CD4-positive, alpha-beta T cell treated with Interleukin-2 at 100 ng/mL for 4 hours (primary cell): ENCODE measurements at regions not wholly inside any gene's neighbourhood (a gene's known extent, or its start where the extent isn't known, plus 50 kb on each side); places are given as distances from the start of the nearest gene placed in this dataset.
"Not testable (repeated sequence)": the region's sequence is repeated elsewhere in the genome, so short reads cannot be mapped to it uniquely, and the experiment has no call there.

Source experiments
- DNase-seq: peaks from one replicate; pipeline ENCODE4 v3.0.0-alpha.2; 2020; ENCODE audit warnings: low spot score

DNA sequence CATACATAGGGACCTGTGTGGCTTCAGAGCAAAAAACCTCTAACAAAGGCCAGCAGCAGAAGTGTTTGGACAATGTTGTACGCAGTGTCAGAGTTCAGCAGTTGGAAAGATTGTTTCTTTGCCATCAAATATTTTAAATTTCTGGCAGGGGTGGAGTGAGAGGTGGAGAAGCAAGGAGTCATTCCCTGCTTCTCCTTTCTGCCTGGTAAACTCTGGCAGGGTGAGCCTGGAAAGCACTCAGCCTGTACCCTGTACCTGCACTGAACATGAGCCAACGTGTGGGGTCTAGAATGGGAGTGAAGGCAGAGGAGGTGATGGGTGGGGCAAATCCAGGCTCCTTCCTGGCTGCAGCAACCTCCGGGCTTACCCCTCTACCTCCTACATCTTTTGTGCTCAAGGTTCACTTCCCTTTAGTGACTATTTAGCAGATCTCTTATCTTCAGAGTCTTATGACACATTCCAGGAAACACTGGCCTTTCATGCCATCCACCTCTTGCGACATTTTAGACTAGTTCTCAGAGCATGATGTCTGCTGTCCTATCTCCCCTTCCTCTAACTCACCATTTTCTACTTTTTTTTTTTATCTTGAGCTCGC is 445.0 kb upstream of the PIK3R1 start:
- no peak for DNase-seq

DNA sequence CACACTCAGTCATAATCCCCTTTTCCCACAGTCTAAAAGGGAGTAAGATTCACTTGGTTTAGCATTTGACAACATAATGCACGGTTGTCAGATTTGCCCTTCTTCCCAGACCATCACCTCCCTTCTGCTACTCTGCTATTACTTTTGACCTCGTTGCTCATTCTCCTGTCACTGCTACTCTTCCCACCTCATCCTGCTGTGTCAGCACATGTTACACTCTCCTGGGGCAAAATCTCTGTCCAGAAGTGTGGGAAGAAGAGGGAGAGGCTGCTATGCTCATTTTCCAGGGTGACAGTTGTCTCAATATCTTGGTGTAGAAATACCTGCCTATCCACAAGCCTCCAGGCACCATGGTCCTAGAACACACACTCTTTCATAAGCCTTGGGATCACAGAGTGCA is 449.9 kb upstream of the PIK3R1 start:
- no peak for DNase-seq

DNA sequence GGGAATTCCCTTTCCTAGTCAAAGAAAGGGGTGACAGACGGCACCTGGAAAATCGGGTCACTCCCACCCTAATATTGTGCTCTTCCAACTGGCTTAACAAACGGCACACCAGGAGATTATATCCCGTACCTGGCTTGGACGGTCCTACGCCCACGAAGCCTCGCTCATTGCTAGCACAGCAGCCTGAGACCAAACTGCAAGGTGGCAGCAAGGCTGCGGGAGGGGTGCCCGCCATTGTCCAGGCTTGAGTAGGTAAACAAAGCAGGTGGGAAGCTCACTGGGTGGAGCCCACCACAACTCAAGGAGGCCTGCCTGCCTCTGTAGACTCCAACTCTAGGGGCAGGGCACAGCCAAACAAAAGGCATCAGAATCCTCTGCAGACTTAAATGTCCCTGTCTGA is 457.8 kb upstream of the PIK3R1 start:
- DNase-seq = not testable (repeated sequence)

DNA sequence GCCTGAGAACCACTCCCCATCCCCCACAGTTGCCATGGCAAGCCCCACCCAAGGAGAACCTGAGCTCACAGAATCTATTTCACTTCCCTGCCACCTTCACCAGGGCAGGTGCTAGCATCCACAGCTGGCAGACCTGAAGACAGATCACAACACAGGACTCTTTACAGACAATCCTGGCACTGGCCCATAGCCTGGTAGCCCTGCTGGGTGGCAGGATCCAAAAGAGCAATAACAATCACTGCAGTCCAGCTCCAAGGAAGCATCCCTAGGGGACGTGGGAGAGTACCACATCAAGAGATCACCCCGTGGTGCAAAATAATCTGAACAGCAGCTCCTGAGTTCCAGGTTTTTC is 463.2 kb upstream of the PIK3R1 start:
- DNase-seq = no peak

DNA sequence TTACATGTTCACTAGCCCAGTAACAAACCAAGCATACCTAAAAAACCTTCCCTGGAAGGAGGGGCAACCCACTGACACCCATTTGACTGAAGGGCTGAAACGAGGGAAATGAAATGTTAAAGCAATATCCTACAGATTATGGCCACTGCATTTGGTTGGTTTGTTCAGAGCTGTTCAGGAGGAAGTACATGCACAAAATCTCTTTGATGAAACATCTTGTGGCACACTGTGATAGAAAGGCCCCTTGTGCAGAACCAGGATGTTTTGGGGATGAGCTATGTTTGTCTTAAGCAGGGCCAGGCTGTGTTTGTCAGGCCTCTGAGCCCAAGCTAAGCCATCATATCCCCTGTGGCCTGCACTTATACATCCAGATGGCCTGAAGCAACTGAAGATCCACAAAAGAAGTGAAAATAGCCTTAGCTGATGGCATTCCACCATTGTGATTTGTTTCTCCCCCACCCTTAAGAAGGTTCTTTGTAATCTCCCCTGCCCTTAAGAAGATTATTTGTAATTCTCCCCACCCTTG is 467.3 kb upstream of the PIK3R1 start:
- no peak for DNase-seq

DNA sequence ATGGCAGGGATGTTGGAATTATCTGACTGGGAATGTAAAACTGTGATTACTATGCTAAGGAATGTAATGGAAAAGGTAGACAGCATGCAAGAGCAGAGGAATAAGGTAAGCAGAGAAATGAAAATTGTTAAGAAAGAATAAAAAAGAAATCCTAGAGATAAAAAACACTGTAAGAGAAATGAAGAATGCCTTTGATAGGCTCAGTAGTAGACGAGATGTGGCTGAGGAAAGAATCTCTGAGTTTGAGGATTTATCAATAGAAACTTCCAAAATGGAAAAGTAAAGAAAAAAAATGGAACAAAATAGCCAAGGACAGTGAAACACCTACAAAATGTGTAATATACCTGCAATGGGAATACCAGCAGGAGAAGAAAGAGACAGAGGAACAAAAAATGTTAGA is 468.5 kb upstream of the PIK3R1 start:
- no peak for DNase-seq

DNA sequence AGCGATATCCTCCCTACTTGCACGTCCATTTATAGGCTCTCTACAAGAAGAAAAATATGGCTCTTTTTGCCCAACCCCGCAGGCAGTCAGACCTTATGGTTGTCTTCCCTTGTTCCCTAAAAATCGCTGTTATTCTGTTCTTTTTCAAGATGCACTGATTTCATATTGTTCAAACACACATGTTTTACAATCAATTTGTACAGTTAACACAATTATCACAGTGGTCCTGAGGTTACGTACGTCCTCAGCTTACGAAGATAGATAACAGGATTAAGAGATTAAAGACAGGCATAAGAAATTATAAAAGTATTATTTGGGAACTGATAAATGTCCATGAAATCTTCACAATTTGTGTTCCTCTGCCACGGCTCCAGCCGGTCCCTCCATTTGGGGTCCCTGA is 468.9 kb upstream of the PIK3R1 start:
- not testable (repeated sequence) for DNase-seq

DNA sequence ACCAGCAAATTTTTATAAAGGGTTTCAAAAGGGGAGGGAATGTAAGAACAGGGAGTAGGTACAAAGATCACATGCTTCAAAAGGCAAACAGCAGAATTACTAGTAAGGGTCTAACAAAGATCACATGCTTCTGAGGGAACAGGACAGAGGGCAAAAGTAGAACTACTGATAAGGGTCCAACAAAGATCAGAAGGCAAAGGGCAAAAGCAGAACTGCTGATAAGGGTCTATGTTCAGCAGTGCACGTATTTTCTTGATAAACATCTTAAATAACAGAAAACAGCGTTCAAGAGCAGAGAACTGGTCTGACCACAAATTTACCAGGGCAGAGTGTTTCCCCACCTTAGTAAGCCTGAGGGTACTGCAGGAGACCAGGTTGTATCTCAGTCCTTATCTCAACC is 469.5 kb upstream of the PIK3R1 start:
- no peak for DNase-seq

DNA sequence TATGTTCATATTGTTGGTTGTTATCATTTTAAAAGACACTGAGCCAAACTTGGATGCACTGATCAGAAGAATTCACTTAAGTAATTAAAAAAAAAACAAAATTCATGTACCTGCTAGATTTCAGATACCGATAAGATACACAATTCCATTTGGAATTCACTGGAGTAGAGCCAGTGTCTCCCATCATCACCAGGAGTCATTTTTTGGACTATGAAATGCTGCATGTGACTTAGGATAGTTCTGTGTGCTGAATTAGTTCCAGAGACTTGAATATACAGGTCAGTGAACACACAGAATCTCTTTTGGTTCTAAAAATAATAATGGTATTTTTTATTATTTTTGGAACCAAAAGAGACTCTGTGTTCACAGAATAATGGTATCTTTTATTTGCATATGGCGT is 482.6 kb upstream of the PIK3R1 start:
- no peak for DNase-seq

DNA sequence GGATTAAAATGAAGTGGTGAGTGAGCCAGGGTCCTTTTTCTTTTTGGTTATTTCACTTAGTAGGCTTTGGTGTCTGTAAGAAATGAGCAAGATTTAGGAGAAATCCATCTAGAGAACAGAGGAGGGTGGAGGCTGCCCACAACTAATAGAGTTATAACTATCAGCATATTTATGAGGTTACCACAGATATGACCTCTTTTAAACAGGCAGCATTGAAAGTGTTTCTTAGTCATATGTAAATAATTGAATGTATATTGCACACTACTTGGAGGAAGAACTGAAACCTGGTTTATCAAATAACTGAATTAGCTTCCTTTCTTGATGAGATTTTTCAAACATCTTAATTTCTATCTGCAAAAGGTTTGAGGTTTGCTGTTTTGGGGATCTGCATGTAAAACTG is 483.1 kb upstream of the PIK3R1 start:
- no peak for DNase-seq

DNA sequence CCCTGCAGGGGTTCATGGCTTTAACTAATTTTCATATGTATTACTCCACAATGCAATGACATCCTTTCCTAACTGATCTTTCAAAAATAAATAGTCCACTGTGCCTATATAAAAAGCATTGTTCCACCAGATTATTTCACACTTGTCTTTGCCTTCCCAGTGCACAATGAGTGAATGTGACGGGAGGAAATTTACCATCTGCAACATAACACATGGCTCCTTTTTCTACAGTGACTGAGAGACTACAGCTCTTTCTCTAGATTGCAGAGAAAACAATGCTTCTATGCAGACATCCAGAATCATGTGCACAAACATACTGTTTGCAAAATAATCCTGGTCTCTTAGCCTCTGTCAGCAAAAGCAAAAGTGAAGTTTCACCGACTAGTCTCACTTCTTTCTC is 483.7 kb upstream of the PIK3R1 start:
- DNase-seq = no peak

DNA sequence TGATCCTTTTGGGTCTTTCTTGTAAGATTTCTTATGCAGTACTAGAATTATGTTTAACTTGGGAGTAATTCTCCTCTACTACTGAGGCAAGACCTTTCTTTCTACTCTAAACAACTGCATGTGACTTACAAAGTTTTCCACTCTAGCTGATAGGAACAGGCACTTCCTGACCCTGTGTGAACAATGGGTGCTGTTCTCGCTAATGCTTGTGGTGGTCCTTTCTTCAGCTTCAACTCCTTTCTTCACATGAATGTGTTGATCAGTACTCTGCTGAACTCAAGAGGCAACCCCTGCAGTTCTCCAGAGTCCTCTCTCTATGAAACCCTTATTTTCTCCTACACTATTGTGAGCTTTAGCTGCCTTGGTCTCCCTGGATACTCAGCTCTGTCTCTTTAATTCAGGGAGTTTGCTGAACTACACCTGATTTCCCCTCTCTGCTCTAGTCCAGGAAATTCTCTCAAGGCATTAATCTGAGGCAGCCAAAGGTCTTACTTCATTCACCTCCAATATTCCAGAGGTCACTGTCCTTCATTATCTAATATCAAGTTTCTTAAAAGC is 484.6 kb upstream of the PIK3R1 start:
- no peak for DNase-seq

DNA sequence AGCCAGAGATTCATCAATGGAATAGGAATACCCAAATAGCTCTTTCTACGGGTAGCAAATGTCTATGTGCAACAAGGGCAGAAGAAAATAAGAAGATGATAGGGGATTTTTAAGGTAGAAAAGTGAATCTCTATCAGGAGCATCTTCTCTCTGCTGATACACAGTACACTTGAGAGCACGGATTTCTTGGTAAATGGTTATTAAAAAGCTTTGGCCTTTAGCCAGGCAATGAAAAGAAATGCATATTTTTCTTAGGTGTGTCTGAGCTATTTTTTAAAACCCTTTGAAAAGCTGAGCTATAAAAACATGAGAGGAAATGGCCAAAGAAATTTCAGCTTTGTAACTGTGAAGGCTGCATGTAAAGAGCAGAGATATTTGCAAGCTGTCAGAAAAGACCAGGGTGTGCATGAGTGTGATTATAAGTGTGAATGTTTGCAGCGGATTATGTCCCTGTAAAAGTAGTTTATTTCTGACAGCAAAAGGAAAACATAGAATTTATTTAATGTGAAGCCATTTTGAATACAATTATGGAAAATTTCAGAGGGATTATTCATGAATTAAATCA is 487.1 kb upstream of the PIK3R1 start:
- no peak for DNase-seq

DNA sequence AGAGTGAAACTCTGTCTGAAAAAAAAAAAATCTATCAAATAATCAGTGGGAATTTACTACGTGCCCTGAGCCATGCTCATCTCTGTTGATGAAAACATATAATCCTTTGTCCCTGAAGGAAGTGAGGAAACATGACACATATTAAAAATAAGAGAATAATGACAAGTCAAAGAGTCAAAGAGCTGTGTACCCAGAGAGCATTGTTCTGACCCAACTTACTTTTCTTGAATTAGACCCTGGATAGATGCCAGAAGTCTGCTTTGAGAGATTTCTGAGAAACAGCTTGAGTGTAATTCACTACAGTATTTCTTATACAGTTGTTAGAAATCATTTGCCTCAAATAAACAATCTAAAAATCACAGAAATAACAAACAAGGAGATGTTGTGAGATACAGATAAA is 490.0 kb upstream of the PIK3R1 start:
- DNase-seq = no peak

DNA sequence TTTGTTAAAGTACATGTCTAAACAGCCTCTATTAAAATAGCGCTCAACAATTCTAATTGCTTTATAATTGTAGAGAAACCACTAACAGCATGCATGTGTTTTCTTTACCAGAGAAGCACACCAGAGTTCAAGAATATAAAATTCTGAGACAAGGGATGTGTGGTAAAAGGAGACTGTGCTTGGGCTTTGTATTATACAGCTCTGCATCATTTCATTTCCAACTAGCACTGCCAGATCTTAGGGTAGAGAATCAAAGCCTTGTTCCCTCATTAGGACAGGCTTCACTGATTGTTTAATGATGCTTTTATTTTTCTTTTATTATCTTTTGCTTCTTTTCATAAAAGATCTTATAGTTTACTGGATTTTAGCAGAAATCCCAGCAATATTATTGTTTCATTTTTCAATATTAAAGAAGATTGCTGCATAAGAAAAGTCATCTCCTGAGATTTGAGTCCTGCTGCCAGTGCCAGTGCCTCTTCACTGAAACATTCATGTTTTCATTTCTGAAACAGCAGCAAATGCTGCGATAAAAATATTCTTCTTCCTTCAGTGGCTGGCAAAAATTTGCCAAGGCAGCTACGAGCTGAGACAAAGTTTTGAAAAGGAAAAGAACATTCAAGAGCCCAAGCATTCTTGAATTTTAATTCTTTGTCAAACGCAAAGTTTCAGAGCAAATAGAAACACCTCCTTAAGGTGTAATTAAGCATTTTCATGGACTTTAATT is 491.0 kb upstream of the PIK3R1 start:
- no peak for DNase-seq

DNA sequence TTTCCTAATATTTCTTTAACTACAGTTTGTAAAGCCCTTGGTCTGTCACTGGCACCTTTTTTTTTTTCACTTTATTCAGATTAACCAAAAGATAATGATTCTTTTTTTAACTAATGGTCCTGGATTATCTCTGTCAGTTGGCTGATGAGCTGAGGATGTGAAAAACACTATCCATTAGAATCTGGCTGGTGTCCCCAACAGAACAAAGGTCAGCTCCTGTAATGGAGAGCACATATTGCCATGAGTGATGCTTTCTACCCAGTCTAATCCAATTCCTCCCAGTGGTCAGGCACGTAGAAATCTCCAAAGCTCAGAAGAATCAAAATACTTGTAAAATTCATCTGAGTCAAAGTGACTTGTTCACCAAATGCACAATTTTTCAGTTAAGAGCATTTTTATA is 491.7 kb upstream of the PIK3R1 start:
- no peak for DNase-seq

DNA sequence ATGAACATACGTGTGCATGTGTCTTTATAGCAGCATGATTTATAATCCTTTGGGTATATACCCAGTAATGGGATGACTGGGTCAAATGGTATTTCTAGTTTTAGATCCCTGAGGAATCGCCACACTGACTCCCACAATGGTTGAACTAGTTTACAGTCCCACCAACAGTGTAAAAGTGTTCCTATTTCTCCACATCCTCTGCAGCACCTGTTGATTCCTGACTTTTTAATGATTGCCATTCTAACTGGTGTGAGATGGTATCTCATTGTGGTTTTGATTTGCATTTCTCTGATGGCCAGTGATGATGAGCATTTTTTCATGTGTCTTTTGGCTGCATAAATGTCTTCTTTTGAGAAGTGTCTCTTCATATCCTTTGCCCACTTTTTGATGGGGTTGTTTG is 493.0 kb upstream of the PIK3R1 start:
- DNase-seq = not testable (repeated sequence)

DNA sequence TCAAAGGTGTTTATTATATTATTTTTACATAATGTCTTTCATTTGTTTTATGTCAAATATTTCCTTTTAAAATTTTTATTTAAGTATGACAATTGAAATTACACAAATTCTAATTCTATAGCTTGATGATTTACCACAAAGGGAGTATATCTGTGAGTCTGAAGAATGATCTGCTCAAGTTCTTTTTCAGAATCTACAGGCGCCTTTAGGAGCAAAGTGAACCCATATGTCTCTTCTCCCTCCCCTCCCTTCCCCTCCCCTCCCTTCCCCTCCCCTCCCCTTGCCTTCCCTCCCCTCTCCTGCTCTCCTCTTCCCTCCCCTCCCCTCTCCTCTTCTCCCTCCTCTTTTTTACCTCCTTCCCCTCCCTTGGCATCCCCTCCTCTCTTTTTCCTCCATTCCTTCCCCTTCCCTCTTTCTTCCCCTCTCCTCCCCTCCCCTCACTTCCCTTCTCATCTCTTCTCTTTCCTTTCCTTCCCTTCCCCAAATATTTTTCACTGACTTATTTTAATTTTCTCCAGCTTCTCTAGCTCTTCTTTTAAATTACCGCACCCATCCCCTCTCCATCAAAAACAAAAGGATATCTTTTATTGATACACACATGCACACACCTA is 495.3 kb upstream of the PIK3R1 start:
- DNase-seq = no peak

DNA sequence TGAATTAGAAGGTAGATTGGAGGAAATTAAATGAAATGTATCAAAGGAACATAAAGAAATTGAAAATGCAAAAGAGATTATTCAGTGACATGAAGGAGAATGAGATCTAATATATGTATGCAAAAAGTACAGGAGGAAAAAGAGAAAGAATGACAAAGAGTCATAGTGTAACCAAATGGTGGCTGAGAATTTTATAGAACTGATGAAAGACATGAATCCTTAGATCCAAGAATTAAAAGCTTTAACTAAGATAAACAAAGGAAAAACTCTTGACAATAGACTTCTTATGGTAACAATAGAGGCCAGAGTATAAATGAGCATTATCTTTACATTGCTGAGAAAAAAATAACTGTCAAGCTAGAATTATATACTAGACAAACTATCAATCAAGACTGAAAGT is 505.4 kb upstream of the CD180 start:
- no peak for DNase-seq

DNA sequence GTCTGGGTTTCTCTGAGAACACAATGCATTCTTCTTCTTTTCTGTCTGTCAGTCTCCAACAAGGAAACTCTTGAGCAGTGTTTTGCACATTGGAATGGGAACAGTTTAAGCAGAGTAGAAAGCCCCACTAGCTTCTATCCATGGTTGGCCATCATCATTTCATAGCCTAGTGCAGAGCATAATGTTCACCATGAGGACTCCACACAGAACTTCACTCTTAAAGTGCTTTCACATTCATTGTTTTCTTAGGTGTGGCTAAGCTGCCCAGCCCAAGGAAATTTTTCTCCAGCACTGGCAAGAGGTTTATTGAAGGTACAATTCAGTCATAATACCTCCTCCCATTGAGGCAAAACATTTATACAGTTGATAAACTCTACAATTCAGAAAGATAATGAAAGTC is 503.0 kb upstream of the CD180 start:
- no peak for DNase-seq

DNA sequence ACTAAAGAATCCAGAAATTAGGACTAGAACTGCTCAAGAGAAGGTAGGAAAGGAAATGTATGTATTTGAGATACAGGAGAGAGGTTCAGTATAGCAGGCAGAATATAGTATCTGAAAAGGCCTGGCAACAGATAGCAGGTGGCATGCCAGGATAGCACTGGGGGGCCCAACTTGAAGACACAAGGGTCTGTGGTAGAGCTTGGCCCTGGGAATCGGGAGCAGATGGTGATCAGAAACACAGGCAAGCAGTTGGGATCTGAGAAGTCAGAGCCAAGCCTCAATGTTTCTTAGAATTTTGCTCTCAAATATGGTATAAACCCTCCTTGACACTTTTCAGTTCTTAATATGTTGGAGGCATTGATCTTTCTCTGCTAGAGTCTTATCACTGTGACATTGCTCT is 499.8 kb upstream of the CD180 start:
- DNase-seq = no peak

DNA sequence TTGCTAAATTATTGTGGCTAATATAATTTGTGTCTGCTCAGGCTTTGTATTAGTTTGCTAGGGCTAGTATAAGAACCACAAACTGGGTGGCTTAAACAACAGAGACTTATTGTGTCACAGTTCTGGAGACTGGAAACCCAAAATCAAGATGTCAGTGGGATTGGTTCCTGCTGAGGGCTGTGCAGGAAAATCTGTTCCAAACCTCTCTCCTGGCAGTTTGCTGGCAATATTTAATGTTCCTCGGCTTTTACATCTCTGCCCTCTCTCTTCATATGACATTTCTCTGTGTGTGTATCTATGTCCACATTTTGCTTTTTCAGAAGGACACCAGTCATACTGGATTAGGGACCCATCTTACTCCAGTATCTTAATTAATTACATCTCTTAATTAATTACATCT is 498.8 kb upstream of the CD180 start:
- no peak for DNase-seq

DNA sequence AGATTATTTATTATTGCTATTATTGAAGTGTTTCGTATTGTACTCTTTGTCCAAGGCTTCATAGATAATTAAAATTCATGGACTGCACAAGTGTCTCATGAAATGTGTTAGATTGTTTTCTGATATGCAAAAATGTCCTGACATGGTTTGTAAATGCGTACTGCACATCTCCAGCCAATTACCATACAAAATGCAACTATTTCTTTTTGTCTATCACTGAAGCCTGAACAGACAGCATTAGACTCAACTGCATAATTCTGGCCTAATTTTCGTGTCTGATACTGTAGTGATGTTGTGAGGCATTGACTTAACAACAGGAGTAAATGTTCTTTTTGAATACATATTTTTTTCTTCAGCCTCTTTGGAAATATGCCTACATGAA is 498.2 kb upstream of the CD180 start:
- no peak for DNase-seq
